Ectodermal cell (in vitro differentiated cells): ENCODE measurements at regions not wholly inside any gene's neighbourhood (a gene's known extent, or its start where the extent isn't known, plus 50 kb on each side); places are given as distances from the start of the nearest gene placed in this dataset.

Experiments used
- H3K27ac ChIP-seq: 2 replicates; pipeline ENCODE4 v1.7.0; 2013; ENCODE audit warnings: mild to moderate bottlenecking, low read depth, low read length; ENCODE audit not compliant: insufficient read depth, poor library complexity, severe bottlenecking
- H3K27me3 ChIP-seq: 2 replicates; pipeline ENCODE4 v1.7.0; 2013; ENCODE audit warnings: mild to moderate bottlenecking, low read length; ENCODE audit not compliant: insufficient read depth, control insufficient read depth, poor library complexity, severe bottlenecking
- H3K36me3 ChIP-seq: one replicate; pipeline ENCODE4 v1.7.0; 2013; ENCODE audit warnings: low read length; ENCODE audit not compliant: control insufficient read depth, insufficient read depth
- H3K4me1 ChIP-seq: one replicate; pipeline ENCODE4 v1.7.0; 2013; ENCODE audit warnings: low read length; ENCODE audit not compliant: control insufficient read depth, insufficient read depth
- H3K4me3 ChIP-seq: 2 replicates; pipeline ENCODE4 v1.7.0; 2013; ENCODE audit warnings: low read depth, low read length, control low read depth; ENCODE audit not compliant: insufficient read depth
- H3K9me3 ChIP-seq: 2 replicates; pipeline ENCODE4 v1.7.0; 2013; ENCODE audit warnings: mild to moderate bottlenecking, low read length, moderate library complexity; ENCODE audit not compliant: control insufficient read depth
- WGBS, 2 experiments: methylation state at CpG; one replicate each; pipeline ENCODE4 v1.1.7; 2013; ENCODE audit warnings: missing lambda C conversion rate in 2 of 2; 5-methylcytosine and 5-hydroxymethylcytosine counted together

DNA sequence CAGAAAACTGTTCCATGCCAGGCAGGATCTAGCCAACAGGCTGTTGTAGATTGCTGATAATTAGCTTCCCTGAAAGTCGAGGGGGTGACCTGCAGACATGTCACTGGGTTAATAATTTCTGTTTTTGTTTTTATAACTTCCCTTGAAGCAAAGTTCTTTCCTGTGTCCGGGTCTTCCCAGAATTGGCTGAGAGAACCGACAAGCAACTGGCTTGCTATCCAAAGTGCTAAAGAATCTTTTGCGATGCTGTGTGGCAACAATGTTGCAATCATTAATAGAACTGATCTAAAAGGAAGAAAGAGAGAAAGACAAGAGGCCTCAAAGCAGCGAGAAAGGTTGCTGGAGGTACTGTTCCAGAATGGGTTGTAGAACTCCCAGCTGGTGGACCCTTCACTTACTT lies 132.1 kb upstream of the DPP6 start:
- 76 to 87% methylated on average over 5 of the region's 5 CpGs for WGBS, 2 experiments
- Histone ChIP-seq H3K27ac (no peak overlapping the region), H3K4me1 (no peaks in the 10 kb centered on the region), H3K9me3 (peaks cover 3% of the 10 kb centered on the region), H3K27me3 (no peaks in the 10 kb centered on the region), H3K4me3 (no peak overlapping the region), H3K36me3 (no peaks in the 10 kb centered on the region)

DNA sequence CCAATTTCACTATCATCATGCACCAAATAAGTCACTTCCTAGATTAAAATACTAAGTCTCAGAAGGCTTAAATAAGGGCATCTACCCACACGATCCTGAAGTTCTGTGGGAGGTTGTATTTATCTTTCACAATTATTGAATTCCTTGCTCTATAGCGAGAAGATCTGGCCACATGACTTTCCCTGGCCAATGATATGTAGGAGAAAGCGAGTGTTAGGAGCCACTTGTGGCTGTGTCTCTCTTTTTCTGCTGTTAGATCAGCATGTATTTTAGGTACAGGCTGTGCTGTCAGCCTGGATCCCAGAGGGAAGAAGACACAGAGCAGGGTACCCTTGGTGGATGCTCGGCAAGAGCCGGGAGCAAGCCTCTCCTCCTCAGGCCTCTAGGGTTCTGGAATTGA lies 131.3 kb upstream of the DPP6 start:
- WGBS, 2 experiments: 73 to 78% methylated on average over 5 of the region's 5 CpGs
- Histone ChIP-seq H3K9me3 (peaks cover 4% of the 10 kb centered on the region), H3K27me3 (no peaks in the 10 kb centered on the region), H3K27ac (no peak overlapping the region), H3K4me1 (no peaks in the 10 kb centered on the region), H3K36me3 (no peaks in the 10 kb centered on the region), H3K4me3 (no peak overlapping the region)

DNA sequence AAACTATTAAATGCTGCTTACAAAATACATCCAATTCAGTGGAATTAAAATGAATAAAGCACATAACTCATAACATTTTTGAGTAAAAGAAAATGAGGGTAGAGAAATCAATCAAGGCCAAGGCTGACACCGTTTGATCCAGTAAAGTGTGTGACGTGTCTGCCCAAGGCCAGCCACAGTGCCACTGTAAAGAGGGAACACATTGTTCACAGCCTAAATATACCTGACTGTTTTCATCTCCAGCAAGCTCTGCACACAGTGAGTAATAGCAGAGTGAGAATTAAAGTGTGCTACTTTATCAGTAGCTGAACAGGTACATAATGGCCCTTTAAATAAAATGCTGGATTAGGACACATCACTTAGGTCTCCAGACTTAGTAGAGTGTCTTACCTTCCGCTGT lies 130.8 kb upstream of the DPP6 start:
- H3K4me1 ChIP-seq: no peaks in the 10 kb centered on the region
- H3K27me3 ChIP-seq: no peaks in the 10 kb centered on the region

DNA sequence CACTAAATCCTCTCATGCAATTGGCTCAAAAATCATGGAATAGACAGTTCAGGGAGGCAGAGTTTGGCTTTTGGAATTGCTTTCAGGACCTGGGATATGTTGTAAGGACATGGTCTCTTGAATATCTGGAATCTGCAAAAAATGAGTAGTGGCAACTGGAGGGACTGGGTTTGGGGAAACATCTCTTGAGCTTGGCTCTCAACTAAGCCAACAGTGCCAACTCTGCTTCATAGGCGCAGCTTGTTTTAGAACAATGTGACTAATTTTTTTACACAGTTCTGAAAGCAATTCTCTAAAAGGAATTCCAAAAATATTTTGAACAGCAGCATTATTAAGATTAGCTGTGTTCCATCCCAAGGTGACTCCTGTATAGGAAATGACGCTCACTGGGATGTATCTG lies 121.5 kb upstream of the DPP6 start:
- H3K27ac ChIP-seq: no peak overlapping the region
- H3K4me3 ChIP-seq: no peak overlapping the region
- H3K9me3 ChIP-seq: peaks cover 4% of the 10 kb centered on the region
- no peaks in the 10 kb centered on the region for H3K4me1 ChIP-seq
- H3K27me3 ChIP-seq: no peaks in the 10 kb centered on the region
- 67 to 80% methylated on average over 2 of the region's 2 CpGs for WGBS, 2 experiments
- H3K36me3 ChIP-seq: no peaks in the 10 kb centered on the region

More for the DNA sequence above, 130.8 kb upstream of the DPP6 start:
- WGBS, 2 experiments: 65 to 69% methylated on average over 3 of the region's 3 CpGs
- Histone ChIP-seq H3K36me3 (no peaks in the 10 kb centered on the region), H3K4me3 (no peak overlapping the region), H3K9me3 (peaks cover 6% of the 10 kb centered on the region), H3K27ac (no peak overlapping the region)

DNA sequence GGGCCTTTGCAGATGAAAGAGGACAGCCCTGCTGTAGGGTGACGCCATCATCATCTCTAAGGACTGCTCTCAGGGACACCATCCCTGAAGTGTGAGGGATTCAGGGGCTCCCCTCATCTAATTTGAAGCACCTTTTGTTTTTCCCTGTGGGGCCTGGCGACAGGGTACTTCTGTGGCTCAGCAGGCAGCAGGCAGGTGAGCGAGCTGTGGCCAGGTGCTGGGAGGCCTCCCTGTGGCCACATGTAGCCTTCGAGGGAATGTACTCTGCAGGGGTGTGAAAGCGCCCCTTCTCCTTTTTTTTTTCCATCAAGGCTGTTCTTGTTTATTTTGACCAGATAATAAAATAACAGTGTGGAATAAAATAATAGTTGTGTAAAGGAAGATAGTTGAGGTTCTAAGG lies 118.2 kb upstream of the DPP6 start:
- no peaks in the 10 kb centered on the region for H3K9me3 ChIP-seq
- H3K36me3 ChIP-seq: no peaks in the 10 kb centered on the region
- H3K4me1 ChIP-seq: no peaks in the 10 kb centered on the region
- no peak overlapping the region for H3K27ac ChIP-seq
- no peaks in the 10 kb centered on the region for H3K27me3 ChIP-seq
- 76 to 83% methylated on average over 5 of the region's 5 CpGs for WGBS, 2 experiments
- H3K4me3 ChIP-seq: no peak overlapping the region

DNA sequence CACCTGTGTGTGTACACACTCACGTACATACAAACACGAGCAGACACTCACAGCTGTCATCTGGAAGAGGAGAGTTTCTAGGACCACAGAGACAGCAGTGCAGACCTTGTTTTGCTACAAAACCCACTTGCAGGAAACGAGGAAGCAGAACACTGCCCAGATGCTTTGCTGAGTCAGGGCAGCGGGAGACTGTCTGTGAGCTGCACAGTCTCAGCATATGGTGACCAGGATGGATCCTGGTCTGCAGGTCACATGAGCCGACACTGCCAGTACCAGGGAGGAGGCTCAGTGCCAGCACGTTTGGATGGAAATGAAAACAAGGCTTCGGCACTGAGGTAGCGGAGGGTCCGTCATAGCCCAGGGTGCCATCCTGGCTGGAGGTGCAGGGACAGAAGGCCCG lies 117.6 kb upstream of the DPP6 start:
- Histone ChIP-seq H3K4me3 (no peak overlapping the region), H3K4me1 (no peaks in the 10 kb centered on the region), H3K9me3 (no peaks in the 10 kb centered on the region), H3K27ac (no peak overlapping the region), H3K27me3 (no peaks in the 10 kb centered on the region), H3K36me3 (no peaks in the 10 kb centered on the region)
- 82 to 84% methylated on average over 10 of the region's 10 CpGs for WGBS, 2 experiments

DNA sequence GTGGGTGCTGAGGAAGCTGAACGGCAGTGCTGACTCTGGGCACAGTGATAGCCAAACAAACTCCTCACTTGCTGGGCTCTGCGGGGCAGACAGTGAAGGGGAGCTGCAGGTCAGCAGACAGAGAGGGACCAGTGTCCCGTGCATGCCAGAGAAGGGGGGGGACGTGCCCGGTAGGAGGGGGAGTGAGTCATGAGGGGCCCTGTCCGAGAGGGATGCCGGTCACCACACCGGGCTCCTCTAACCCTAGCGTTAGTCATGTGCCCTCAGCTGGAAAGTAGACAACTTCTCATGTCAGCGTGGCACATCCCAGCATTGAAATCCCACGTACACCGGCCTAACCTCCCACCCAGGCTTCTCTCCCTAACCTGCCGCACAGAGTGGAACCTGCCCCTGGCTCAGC lies 117.1 kb upstream of the DPP6 start:
- Histone ChIP-seq H3K9me3 (no peaks in the 10 kb centered on the region), H3K27ac (no peak overlapping the region), H3K4me1 (no peaks in the 10 kb centered on the region), H3K4me3 (no peak overlapping the region), H3K27me3 (no peaks in the 10 kb centered on the region), H3K36me3 (no peaks in the 10 kb centered on the region)
- WGBS, 2 experiments: 82 to 83% methylated on average over 13 of the region's 13 CpGs

DNA sequence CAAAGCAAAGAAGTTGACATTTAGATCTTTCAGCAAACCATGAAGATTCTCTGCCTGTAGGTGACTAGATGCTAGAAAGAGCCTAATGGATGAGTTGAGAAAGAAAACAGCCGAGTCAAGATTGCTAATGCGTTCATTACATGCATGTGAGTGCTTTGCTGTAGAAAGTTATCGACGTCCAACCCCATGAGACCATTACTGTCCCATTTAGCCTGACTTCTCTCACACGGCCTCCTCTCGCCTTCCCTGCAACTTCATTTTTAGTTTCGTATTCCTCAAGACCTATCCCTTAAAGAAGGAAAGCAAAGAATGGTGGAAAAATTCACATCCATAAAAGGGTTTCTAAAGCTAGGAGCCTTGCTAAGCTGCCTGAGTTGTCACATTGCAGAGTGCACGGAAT lies 113.7 kb upstream of the DPP6 start:
- 82 to 86% methylated on average over 8 of the region's 8 CpGs for WGBS, 2 experiments

DNA sequence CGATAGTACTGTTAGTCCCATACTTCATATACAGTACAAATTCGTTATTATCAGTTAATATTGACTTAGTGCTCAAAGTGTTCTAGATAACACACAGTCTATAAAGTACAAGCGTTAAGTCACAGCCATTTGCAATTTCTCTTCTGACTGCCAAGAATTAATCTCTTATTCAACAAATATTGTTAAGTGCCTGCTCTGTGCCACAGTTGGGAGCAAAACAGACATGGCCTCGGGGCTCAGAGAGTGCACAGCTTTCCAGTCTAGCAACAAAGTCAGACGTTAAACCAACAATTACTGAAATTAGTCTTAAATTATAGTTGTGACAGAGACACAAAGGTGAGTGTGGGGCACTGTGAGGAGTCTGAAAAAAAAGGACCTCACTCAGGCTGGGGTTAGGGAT lies 113.0 kb upstream of the DPP6 start:
- H3K27me3 ChIP-seq: no peaks in the 10 kb centered on the region
- H3K4me1 ChIP-seq: no peaks in the 10 kb centered on the region
- WGBS, 2 experiments: 73 to 76% methylated on average over 5 of the region's 5 CpGs
- H3K27ac ChIP-seq: no peak overlapping the region
- H3K9me3 ChIP-seq: no peaks in the 10 kb centered on the region
- no peak overlapping the region for H3K4me3 ChIP-seq
- H3K36me3 ChIP-seq: no peaks in the 10 kb centered on the region

More for the DNA sequence above, 113.7 kb upstream of the DPP6 start:
- H3K27me3 ChIP-seq: no peaks in the 10 kb centered on the region
- no peaks in the 10 kb centered on the region for H3K4me1 ChIP-seq
- H3K4me3 ChIP-seq: no peak overlapping the region
- H3K36me3 ChIP-seq: no peaks in the 10 kb centered on the region
- H3K27ac ChIP-seq: no peak overlapping the region
- H3K9me3 ChIP-seq: no peaks in the 10 kb centered on the region

DNA sequence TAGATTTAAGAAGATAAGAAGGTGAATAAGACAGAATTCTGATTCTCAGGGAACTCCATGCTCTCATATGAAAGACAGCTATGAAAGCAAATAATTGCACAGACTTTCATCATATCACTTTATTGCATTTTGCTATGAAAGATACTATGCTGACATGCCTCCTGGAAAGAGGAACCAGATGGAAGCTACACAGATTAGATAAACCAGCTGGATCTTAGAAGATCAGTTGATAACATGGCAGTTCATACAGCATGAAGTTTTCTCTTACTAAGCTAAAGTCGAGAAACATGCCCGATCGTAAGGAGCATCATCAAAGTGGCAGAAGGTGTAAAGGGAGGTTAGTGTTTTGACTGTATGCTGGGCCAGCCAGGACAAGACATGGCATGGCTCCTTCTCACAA lies 112.5 kb upstream of the DPP6 start:
- no peaks in the 10 kb centered on the region for H3K27me3 ChIP-seq
- H3K4me1 ChIP-seq: no peaks in the 10 kb centered on the region
- WGBS, 2 experiments: 85 to 93% methylated on average over 3 of the region's 3 CpGs
- H3K9me3 ChIP-seq: no peaks in the 10 kb centered on the region
- H3K36me3 ChIP-seq: no peaks in the 10 kb centered on the region
- no peak overlapping the region for H3K27ac ChIP-seq
- no peak overlapping the region for H3K4me3 ChIP-seq

DNA sequence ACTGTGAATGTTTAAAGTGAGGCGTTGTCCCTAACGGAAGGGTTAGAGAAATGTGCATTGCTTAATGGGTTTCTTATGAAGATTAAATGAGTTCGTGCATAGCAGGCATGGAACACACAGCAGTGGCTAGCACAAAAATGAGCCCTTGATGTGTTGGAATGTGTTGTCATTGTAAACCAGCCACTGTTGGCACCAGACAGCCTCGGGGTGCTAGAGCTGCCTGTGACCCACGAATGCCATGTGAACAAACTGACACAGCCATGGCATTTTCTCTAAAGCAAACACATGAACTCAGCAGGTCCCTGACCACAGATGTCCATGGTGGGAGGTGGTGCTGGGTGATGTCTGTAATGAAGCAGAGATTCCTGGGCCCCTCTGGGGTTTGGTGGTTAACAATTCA lies 111.1 kb upstream of the DPP6 start:
- Histone ChIP-seq H3K27me3 (no peaks in the 10 kb centered on the region), H3K36me3 (no peaks in the 10 kb centered on the region), H3K27ac (no peak overlapping the region), H3K4me3 (no peak overlapping the region), H3K4me1 (no peaks in the 10 kb centered on the region), H3K9me3 (no peaks in the 10 kb centered on the region)
- 66% methylated on average over 5 of the region's 5 CpGs for WGBS, 2 experiments
